H9 (cell line): ENCODE measurements at regions not wholly inside any gene's neighbourhood (a gene's known extent, or its start where the extent isn't known, plus 50 kb on each side); places are given as distances from the start of the nearest gene placed in this dataset.

Experiments used
- DNase-seq: peaks from one replicate; pipeline ENCODE4 v3.0.0-alpha.2; 2017
- H2AFZ ChIP-seq: one replicate; pipeline ENCODE4 v1.6.1; 2013; ENCODE audit warnings: mild to moderate bottlenecking, low read length, control low read depth, moderate library complexity
- H2AK5ac ChIP-seq: 2 replicates; pipeline ENCODE4 v1.6.1; 2013; ENCODE audit warnings: low read length, control low read depth, mixed read lengths; ENCODE audit not compliant: insufficient read length
- H2BK120ac ChIP-seq: one replicate; pipeline ENCODE4 v1.6.1; 2013; ENCODE audit warnings: low read depth, mild to moderate bottlenecking, low read length, control low read depth, inconsistent platforms; ENCODE audit not compliant: poor library complexity, severe bottlenecking
- H2BK12ac ChIP-seq: 2 replicates; pipeline ENCODE4 v1.6.1; 2013; ENCODE audit warnings: low read length, control low read depth, mixed read lengths, low read depth; ENCODE audit not compliant: insufficient read length
- H2BK15ac ChIP-seq: 2 replicates; pipeline ENCODE4 v1.6.1; 2013; ENCODE audit warnings: low read depth, low read length, control low read depth
- H2BK20ac ChIP-seq: one replicate; pipeline ENCODE4 v1.6.1; 2013; ENCODE audit warnings: low read depth, mild to moderate bottlenecking, low read length, control low read depth, inconsistent platforms; ENCODE audit not compliant: poor library complexity, severe bottlenecking
- H2BK5ac ChIP-seq: 2 replicates; pipeline ENCODE4 v1.6.1; 2013; ENCODE audit warnings: low read length, control low read depth, mixed read lengths; ENCODE audit not compliant: insufficient read length
- H3K14ac ChIP-seq: 2 replicates; pipeline ENCODE4 v1.6.1; 2013; ENCODE audit warnings: low read length, control low read depth; ENCODE audit not compliant: insufficient read depth
- H3K18ac ChIP-seq: 2 replicates; pipeline ENCODE4 v1.6.1; 2013; ENCODE audit warnings: low read depth, mild to moderate bottlenecking, mixed read lengths, low read length, control low read depth; ENCODE audit not compliant: insufficient read length
- H3K23ac ChIP-seq: 2 replicates; pipeline ENCODE4 v1.6.1; 2013; ENCODE audit warnings: low read length, control low read depth, mixed read lengths, low read depth; ENCODE audit not compliant: insufficient read length
- H3K23me2 ChIP-seq: 2 replicates; pipeline ENCODE4 v1.6.1; 2013; ENCODE audit warnings: low read depth, mild to moderate bottlenecking, mixed read lengths, low read length, control low read depth; ENCODE audit not compliant: insufficient read length, poor library complexity, severe bottlenecking
- H3K27ac ChIP-seq: 2 replicates; pipeline ENCODE4 v1.5.1; 2013; ENCODE audit warnings: low read length, control low read depth, mixed read lengths, low read depth; ENCODE audit not compliant: insufficient read length
- H3K27me3 ChIP-seq: 2 replicates; pipeline ENCODE4 v1.6.1; 2013; ENCODE audit warnings: low read length, control low read depth, inconsistent platforms; ENCODE audit not compliant: insufficient read depth
- H3K4ac ChIP-seq: 2 replicates; pipeline ENCODE4 v1.6.1; 2013; ENCODE audit warnings: low read depth, mild to moderate bottlenecking, control low read depth, inconsistent platforms, low read length, moderate library complexity
- H3K4me1 ChIP-seq: 2 replicates; pipeline ENCODE4 v1.6.1; 2013; ENCODE audit warnings: low read length, control low read depth, inconsistent platforms; ENCODE audit not compliant: insufficient read depth
- H3K4me2 ChIP-seq: 2 replicates; pipeline ENCODE4 v1.6.1; 2013; ENCODE audit warnings: low read length, control low read depth, mixed read lengths; ENCODE audit not compliant: insufficient read length, insufficient read depth
- H3K56ac ChIP-seq: 2 replicates; pipeline ENCODE4 v1.6.1; 2013; ENCODE audit warnings: low read depth, mild to moderate bottlenecking, mixed read lengths, low read length, control low read depth; ENCODE audit not compliant: insufficient read length
- H3K79me1 ChIP-seq: 2 replicates; pipeline ENCODE4 v1.6.1; 2013; ENCODE audit warnings: low read depth, mild to moderate bottlenecking, moderate library complexity, low read length, control low read depth, inconsistent platforms; ENCODE audit not compliant: insufficient read depth, poor library complexity, severe bottlenecking
- H3K79me2 ChIP-seq: 2 replicates; pipeline ENCODE4 v1.6.1; 2013; ENCODE audit warnings: low read length, control low read depth, inconsistent platforms; ENCODE audit not compliant: insufficient read depth
- H3K9ac ChIP-seq: 2 replicates; pipeline ENCODE4 v1.6.1; 2013; ENCODE audit warnings: low read length, control low read depth, mixed read lengths; ENCODE audit not compliant: insufficient read length; ENCODE audit errors: extremely low read depth
- H3K9me3 ChIP-seq: one replicate; pipeline ENCODE4 v1.6.1; 2013; ENCODE audit warnings: low read depth, low read length, inconsistent platforms; ENCODE audit not compliant: control insufficient read depth
- H3T11ph ChIP-seq: one replicate; pipeline ENCODE4 v1.6.1; 2013; ENCODE audit warnings: mild to moderate bottlenecking, low read length, control low read depth, inconsistent platforms
- H4K20me1 ChIP-seq: one replicate; pipeline ENCODE4 v1.6.1; 2013; ENCODE audit not compliant: control insufficient read depth, insufficient read length, insufficient read depth
- H4K5ac ChIP-seq: 2 replicates; pipeline ENCODE4 v1.6.1; 2013; ENCODE audit warnings: low read depth, mild to moderate bottlenecking, mixed read lengths, low read length, control low read depth; ENCODE audit not compliant: insufficient read length
- H4K8ac ChIP-seq: replicated peaks from 2 replicates; pipeline ENCODE4 v1.6.1; 2013; ENCODE audit warnings: low read length, control low read depth, mixed read lengths, low read depth; ENCODE audit not compliant: insufficient read length
- H4K91ac ChIP-seq: 2 replicates; pipeline ENCODE4 v1.6.1; 2013; ENCODE audit warnings: low read depth, mild to moderate bottlenecking, moderate library complexity, mixed read lengths, low read length, control low read depth; ENCODE audit not compliant: insufficient read length
- H3K27ac Mint-ChIP-seq, 3 experiments: 2 replicates in 2 of 3; 3 replicates in 1 of 3; pipeline ENCODE4 v1.8.0; 2020 to 2021; ENCODE audit warnings: mixed read lengths in 3 of 3, mild to moderate bottlenecking in 1 of 3, moderate library complexity in 1 of 3
- H3K27me3 Mint-ChIP-seq: 2 replicates; pipeline ENCODE4 v1.8.0; 2021; ENCODE audit warnings: low read depth, mild to moderate bottlenecking, moderate library complexity, mixed read lengths
- H3K36me3 Mint-ChIP-seq, 3 experiments: 2 replicates in 2 of 3; 3 replicates in 1 of 3; pipeline ENCODE4 v1.8.0; 2020 to 2021; ENCODE audit warnings: low read depth in 3 of 3, mixed read lengths in 3 of 3; ENCODE audit not compliant: insufficient read depth in 1 of 3
- H3K4me1 Mint-ChIP-seq, 2 experiments: 2 replicates each; pipeline ENCODE4 v1.8.0; 2020; ENCODE audit warnings: mixed read lengths in 2 of 2
- H3K4me3 Mint-ChIP-seq, 2 experiments: 2 replicates in 1 of 2; 3 replicates in 1 of 2; pipeline ENCODE4 v1.8.0; 2020 to 2021; ENCODE audit warnings: mild to moderate bottlenecking in 2 of 2, mixed read lengths in 2 of 2, moderate library complexity in 1 of 2
- H3K9me3 Mint-ChIP-seq, 2 experiments: 2 replicates in 1 of 2; 3 replicates in 1 of 2; pipeline ENCODE4 v1.8.0; 2020; ENCODE audit warnings: mild to moderate bottlenecking in 2 of 2, mixed read lengths in 2 of 2, moderate library complexity in 1 of 2
- WGBS: extraction: QIAGEN DNeasy Blood & Tissue Kit; methylation state at CpG from one replicate; pipeline ENCODE4 v1.1.7; 2013; ENCODE audit warnings: missing lambda C conversion rate, low lambda C conversion rate, mixed read lengths; ENCODE audit not compliant: insufficient read length; ENCODE audit errors: extremely low coverage; 5-methylcytosine and 5-hydroxymethylcytosine counted together
- TF ChIP-seq, protein P1 (sequence below): fragments of 200-600 bp; sonication (generic); conservative IDR thresholded peaks from 3 replicates; pipeline ENCODE4 v1.8.0; 2021; ENCODE audit warnings: antibody characterized with exemption, mild to moderate bottlenecking

GRCh38 chr1:78275456-78275855 lies 215.3 kb upstream of the PTGFR start:
- Histone ChIP-seq H3K18ac (no peak overlapping the region), H4K20me1 (no peaks in the 10 kb centered on the region), H3K79me2 (no peaks in the 10 kb centered on the region), H3K4ac (no peak overlapping the region), H2BK20ac (no peak overlapping the region), H3K79me1 (no peaks in the 10 kb centered on the region), H3K4me1 (no peaks in the 10 kb centered on the region), H2BK15ac (no peak overlapping the region), H2BK12ac (no peak overlapping the region), H3K23me2 (no peaks in the 10 kb centered on the region), H2BK120ac (no peak overlapping the region), H2AFZ (no peak overlapping the region), H3K9me3 (no peaks in the 10 kb centered on the region), H2AK5ac (no peak overlapping the region), H3K14ac (no peak overlapping the region), H4K5ac (no peak overlapping the region), H3K27ac (no peak overlapping the region), H3K23ac (no peak overlapping the region), H3K56ac (no peak overlapping the region), H2BK5ac (no peak overlapping the region), H4K91ac (no peak overlapping the region), H3K9ac (no peak overlapping the region), H3K27me3 (no peaks in the 10 kb centered on the region), H4K8ac (no peak overlapping the region), H3K4me2 (no peak overlapping the region), H3T11ph (no peak overlapping the region)
- no peaks in the 10 kb centered on the region for H3K36me3 Mint-ChIP-seq
- no peaks in the 10 kb centered on the region for H3K9me3 Mint-ChIP-seq
- no peak overlapping the region for H3K27ac Mint-ChIP-seq
- WGBS, result no CpG with 5 or more reads among the region's 2 CpGs
- peaks cover 55% of the 10 kb centered on the region for H3K27me3 Mint-ChIP-seq
- no peak overlapping the region for H3K4me3 Mint-ChIP-seq
- TF ChIP-seq, protein P1, sequence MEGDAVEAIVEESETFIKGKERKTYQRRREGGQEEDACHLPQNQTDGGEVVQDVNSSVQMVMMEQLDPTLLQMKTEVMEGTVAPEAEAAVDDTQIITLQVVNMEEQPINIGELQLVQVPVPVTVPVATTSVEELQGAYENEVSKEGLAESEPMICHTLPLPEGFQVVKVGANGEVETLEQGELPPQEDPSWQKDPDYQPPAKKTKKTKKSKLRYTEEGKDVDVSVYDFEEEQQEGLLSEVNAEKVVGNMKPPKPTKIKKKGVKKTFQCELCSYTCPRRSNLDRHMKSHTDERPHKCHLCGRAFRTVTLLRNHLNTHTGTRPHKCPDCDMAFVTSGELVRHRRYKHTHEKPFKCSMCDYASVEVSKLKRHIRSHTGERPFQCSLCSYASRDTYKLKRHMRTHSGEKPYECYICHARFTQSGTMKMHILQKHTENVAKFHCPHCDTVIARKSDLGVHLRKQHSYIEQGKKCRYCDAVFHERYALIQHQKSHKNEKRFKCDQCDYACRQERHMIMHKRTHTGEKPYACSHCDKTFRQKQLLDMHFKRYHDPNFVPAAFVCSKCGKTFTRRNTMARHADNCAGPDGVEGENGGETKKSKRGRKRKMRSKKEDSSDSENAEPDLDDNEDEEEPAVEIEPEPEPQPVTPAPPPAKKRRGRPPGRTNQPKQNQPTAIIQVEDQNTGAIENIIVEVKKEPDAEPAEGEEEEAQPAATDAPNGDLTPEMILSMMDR, result no peak
- H3K4me1 Mint-ChIP-seq, result no peaks in the 10 kb centered on the region
- no peak for DNase-seq
